Globus pallidus (tissue), 1 donor: ENCODE measurements at regions not wholly inside any gene's neighbourhood (a gene's known extent, or its start where the extent isn't known, plus 50 kb on each side); places are given as distances from the start of the nearest gene placed in this dataset.
"Not testable (repeated sequence)": the region's sequence is repeated elsewhere in the genome, so short reads cannot be mapped to it uniquely, and the experiment has no call there.

Source experiments
- DNase-seq: peaks from one replicate; pipeline ENCODE4 v3.0.0-alpha.2; 2015; ENCODE audit warnings: low spot score

DNA sequence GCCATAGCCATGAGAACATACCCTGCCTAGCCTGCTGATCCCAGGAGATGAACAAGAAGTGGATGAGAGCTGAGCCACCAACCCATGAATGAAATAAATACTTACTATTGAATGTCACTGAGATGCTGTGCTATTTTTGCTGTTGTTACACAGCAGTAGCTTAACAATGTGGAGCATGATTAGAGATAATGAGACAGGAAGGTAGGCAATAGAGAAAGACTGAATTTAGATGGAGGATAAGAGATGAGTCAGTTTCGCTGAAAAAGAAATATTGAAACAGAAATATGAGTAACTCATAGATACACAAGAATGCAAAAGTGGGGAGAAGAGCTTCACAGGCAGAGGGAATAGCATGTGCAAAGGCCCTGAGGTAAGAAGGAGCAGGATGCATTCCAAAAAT is 94.9 kb upstream of the TOP1 start:
- DNase-seq = no peak

GRCh38 chr20:40938020-40938419 is 90.6 kb upstream of the TOP1 start:
- no peak for DNase-seq

DNA sequence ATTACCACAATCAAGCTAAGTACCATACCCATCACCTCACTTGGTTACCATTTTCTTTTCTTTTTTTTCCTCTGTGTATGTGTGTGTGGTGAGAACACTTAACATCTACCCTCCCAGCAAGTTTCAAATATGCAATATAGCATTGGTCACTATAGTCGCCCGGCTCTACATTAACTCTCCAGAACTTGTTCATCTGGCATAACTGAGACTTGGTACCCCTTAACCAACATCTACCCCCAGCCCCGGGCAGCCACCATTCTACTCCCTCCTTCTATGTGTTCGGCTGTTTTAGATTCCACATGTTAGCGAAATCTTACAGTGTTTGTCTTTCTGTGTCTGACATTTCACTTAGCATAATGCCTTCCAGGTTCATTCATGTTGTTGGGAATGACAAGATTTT is 89.0 kb upstream of the TOP1 start:
- DNase-seq = no peak

DNA sequence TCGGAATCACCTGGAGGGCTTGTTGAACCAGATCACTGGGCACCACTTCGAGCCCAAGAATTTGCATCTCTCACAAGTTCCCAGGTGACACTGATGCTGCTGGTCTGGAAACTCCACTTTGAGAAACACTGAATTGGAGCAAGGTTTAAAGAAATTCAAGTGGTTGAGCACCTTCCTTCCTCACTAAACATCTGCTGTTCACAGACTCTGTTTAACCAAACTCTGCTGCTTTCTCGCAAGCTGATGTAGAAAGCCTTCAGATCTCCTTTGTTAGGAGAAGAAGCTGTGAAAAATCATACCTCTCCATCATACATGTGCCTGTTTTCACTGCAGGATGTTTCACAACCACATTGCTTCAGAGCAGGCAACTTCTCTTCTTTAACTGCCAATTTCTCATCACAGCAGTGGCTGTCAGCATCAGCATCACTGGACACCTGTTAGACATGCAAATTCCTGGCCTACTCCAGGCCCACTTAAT is 87.5 kb upstream of the TOP1 start:
- DNase-seq = no peak

- DNase-seq = no peak
These were observed 86.6 kb upstream of the TOP1 start for GRCh38 chr20:40942006-40942405.

- no peak for DNase-seq
These were observed 85.8 kb upstream of the TOP1 start for GRCh38 chr20:40942775-40943174.

- no peak for DNase-seq
These were observed 85.0 kb upstream of the TOP1 start for GRCh38 chr20:40943591-40943990.

DNA sequence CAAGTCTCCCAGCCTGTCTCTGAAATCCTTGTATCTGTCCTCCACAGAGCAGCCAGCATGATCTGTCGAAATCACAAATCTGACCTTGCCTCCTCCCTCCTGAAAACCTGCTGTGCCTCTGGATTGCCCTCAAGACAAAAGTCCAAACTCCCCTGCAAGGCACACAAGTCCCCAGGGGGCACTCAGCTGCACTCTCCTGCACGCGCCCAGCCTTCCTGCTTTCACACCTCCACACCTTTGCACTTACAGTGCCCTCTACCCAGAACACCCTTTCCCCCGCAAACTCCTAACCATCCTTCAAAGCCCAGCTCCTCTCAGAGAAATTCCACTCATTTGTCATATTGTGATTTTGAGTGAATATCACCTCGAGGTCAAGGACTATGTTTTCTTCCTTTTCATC is 83.4 kb upstream of the TOP1 start:
- DNase-seq = no peak

- DNase-seq = peak; percentile 61
These were observed 82.7 kb upstream of the TOP1 start for GRCh38 chr20:40945754-40946450.

DNA sequence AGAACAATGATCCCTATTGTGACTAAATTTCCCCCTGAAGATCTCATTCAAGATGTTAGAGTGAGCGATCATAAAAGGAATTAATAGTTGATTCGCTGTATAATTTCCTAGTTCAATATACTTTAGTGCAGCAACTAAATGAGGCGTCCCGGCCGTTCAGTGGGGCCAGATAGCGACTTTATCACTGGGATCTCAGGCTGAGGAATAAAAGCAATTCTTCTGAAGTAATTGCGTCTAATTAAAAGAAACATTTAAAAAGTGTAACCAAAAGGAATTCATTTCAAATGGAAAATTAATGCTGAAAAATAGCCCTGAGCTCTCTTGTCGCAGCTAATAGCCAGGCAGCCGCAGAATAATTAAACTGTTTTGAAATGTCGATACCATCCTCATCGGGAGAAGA is 82.2 kb upstream of the TOP1 start:
- DNase-seq = no peak

GRCh38 chr20:40948465-40949267 is 80.0 kb upstream of the TOP1 start:
- no peak for DNase-seq

GRCh38 chr20:40949346-40949745 is 79.3 kb upstream of the TOP1 start:
- DNase-seq = no peak

DNA sequence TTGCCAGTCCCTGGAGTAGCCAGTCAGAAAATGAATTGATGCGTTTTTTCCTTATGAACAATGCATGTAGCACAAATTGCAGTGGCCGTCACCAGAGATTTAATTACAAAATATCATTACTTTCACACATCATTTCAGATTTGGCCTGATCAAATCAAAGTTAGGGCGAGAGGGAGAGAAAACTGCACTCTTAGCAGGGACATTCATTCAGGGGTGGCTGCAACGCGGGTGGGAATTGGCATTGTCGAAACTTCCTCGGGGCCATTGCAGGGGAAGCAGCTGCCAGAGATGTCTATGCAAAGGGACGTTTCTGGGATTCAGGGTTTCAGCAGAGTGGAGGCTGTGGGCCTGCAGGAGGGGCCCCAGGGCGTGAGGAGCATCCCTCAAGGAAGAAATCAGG is 76.5 kb upstream of the TOP1 start:
- DNase-seq = no peak

- no peak for DNase-seq
These were observed 75.2 kb upstream of the TOP1 start for GRCh38 chr20:40953416-40953815.

GRCh38 chr20:40953856-40954255 is 74.8 kb upstream of the TOP1 start:
- no peak for DNase-seq

DNA sequence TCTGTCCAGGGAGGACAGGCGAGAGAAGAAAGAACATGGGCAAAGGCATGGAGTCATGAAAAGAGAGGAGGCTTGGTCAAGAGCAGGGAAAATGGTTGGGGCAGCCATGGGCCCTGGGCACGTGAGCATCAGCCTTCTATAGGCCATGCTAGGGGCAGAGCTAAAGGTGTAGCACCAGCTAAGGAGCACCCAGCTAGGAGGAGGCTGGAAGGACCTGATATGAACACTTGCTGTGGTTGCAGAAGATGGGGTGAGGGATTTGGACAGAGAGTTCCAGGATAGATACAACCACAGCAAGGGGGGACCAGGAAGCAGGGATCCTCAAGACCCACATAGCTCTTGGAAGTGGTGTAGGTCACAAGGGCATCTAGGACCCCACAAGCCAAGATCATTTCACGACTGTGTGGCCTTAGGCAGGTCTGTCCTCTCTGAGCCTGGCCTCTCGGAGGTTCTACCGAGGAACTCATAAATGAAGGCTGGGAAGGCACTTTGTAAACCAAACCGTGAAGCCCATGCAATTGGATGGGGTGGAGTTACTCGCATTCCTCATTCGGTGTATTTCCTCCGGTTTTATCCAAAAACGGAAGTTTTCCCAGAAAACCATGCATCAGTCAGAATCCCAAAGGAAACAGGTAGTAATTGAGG is 74.0 kb upstream of the TOP1 start:
- DNase-seq = no peak

GRCh38 chr20:40955326-40955725 is 73.3 kb upstream of the TOP1 start:
- no peak for DNase-seq

DNA sequence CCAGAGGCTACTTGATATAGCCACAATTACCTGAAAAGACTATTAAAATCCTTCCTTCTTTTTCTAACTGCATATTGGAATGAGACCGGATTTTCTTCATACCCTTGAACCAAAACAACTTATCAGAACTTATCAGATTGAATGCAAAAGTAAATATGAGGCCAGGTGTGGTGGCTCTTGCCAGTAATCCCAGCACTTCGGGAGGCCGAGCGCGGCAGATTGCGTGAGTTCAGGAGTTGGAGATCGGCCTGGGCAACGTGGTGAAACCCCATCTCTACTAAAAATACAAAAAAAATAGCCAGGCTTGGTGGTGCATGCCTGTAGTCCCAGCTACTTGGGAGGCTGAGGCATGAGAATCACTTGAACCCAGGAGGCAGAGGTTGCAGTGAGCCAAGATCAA is 72.8 kb upstream of the TOP1 start:
- not testable (repeated sequence) for DNase-seq

GRCh38 chr20:40956542-40957264 is 71.9 kb upstream of the TOP1 start:
- peak; percentile 45 for DNase-seq

DNA sequence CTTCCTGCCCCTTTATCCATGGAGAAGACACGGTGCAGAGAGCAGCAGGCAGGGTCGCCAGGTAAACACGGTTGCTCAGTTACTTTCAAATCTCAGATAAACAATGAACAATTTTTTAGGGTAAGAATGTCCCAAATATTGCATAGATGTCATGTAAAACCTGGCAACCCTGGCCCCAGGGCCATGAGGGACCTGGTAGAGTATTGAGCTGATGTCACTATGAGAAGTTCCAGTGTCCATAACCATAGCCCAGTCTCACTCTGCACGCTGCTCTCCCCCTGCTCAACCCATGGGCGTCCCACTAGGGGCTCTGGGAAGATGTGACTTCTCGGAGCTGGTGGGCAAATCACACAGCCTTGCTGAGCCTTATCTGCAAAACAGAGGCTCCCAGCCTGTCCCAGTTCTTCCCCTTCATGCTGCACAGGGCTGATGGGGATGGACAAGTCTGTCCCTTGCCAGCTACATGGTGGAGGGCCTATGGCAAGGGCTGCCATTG is 71.3 kb upstream of the TOP1 start:
- DNase-seq = no peak

- no peak for DNase-seq
These were observed 70.0 kb upstream of the TOP1 start for GRCh38 chr20:40958598-40958997.
